Upper lobe of left lung (tissue), 6 donors: ENCODE measurements at regions not wholly inside any gene's neighbourhood (a gene's known extent, or its start where the extent isn't known, plus 50 kb on each side); places are given as distances from the start of the nearest gene placed in this dataset.

Source experiments
- ATAC-seq, 2 donors: fragments of 200-7000 bp; cut with Tn5 transposase; one replicate each; pipeline ENCODE4 v1.9.1; 2022; ENCODE audit warnings: mild to moderate bottlenecking in 2 of 2, moderate library complexity in 2 of 2; ENCODE audit not compliant: low FRiP score in 2 of 2
- DNase-seq, 2 donors: peaks; one replicate each; pipeline ENCODE4 v3.0.0-alpha.2; 2019 to 2020
- H3K27ac ChIP-seq, 4 donors: fragments of 200-600 bp; sonication (generic); one replicate each; pipeline ENCODE4 v1.5.1; 2016 to 2019
- H3K27me3 ChIP-seq, 4 donors: fragments of 200-600 bp; sonication (generic); one replicate each; pipeline ENCODE4 v1.5.1; 2017 to 2019
- H3K36me3 ChIP-seq, 4 donors: fragments of 200-600 bp; sonication (generic); one replicate each; pipeline ENCODE4 v1.5.1; 2016 to 2019
- H3K4me1 ChIP-seq, 4 donors: fragments of 200-600 bp; sonication (generic); one replicate each; pipeline ENCODE4 v1.5.1; 2018 to 2019
- H3K4me3 ChIP-seq, 4 donors: fragments of 200-600 bp; sonication (generic); one replicate each; pipeline ENCODE4 v1.5.1; 2017 to 2019; ENCODE audit warnings: mild to moderate bottlenecking in 2 of 4, moderate library complexity in 1 of 4
- H3K9me3 ChIP-seq, 4 donors: fragments of 200-600 bp; sonication (generic); one replicate each; pipeline ENCODE4 v1.5.1; 2018 to 2019
- EP300 ChIP-seq, 4 donors: sonication (generic); formaldehyde crosslinking; IDR thresholded peaks; one replicate each; pipeline ENCODE4 v1.5.1; 2017; ENCODE audit warnings: antibody characterized with exemption in 4 of 4, control low read depth in 2 of 4
- POLR2A ChIP-seq, 4 donors: fragments of 450-650 bp; IDR thresholded peaks; one replicate each; pipeline ENCODE4 v1.5.1; 2016 to 2017; ENCODE audit warnings: antibody characterized with exemption in 4 of 4, mild to moderate bottlenecking in 2 of 4
- POLR2AphosphoS5 ChIP-seq, 2 donors: sonication (generic); formaldehyde crosslinking; IDR thresholded peaks; one replicate each; pipeline ENCODE4 v1.5.1; 2017; ENCODE audit warnings: antibody characterized with exemption in 2 of 2
- WGBS, 2 donors: methylation state at CpG; one replicate each; pipeline ENCODE4 v1.1.5; 2017 to 2018; 5-methylcytosine and 5-hydroxymethylcytosine counted together
- TF ChIP-seq, protein P1 (sequence below), 6 experiments: fragments of 450-650 bp in 4 of 6; fragments of 200-600 bp in 2 of 6; sonication (generic) in 2 of 6; IDR thresholded peaks; one replicate each; pipeline ENCODE4 v1.5.1; 2016 to 2019; ENCODE audit warnings: antibody characterized with exemption in 6 of 6
- donor health status: DM: no; HTN: no; CAD: no; lungs with moderate emphysema.
- donor health status: DM: no; HTN: yes; CAD: no; lungs with severe emphysema.

DNA sequence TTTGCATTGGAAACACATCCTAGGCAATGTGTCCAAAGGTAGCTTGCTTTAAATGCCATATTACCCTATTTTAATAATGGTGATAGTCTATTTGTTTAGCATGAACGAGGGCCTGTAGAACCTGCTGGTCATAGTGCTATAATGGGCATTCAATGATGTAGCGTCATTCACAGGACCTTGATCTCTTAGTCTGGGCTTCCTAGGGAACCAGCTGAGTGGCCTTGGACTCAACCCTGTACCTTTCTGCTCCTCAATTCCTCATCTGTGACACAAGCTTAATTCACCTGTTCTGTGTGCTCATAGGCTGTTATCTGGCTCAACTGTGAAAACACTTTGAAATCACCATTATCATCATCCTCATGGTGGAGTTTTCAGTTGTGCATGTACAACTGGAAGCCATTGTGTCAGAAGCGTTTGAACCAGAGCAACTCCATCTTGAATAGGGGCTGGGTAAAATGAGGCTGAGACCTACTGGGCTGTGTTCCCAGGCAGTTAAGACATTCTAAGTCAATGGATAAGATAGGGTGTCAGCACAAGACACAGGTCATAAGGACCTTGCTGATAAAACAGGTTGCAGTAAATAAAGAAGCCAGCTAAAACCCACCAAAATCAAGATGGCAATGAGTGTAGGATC is 346.8 kb upstream of the KLF3 start:
- Histone ChIP-seq H3K4me3 (no peak overlapping the region), H3K27ac (no peak overlapping the region), H3K36me3 (no peaks in the 10 kb centered on the region), H3K9me3 (no peaks in the 10 kb centered on the region), H3K27me3 (no peaks in the 10 kb centered on the region), H3K4me1 (peaks cover 17 to 22% (median 19%) of the 10 kb centered on the region in 4 donors)
- ATAC-seq, result no peak
- WGBS, 2 donors, result 96 to 100% methylated on average over 3 of the region's 3 CpGs
- TF ChIP-seq POLR2AphosphoS5 (IDR thresholded peaks at IDR 0.05) (no peak), EP300 (IDR thresholded peaks at IDR 0.05) (no peak), POLR2A (IDR thresholded peaks at IDR 0.05) (no peak)
- TF ChIP-seq, protein P1, sequence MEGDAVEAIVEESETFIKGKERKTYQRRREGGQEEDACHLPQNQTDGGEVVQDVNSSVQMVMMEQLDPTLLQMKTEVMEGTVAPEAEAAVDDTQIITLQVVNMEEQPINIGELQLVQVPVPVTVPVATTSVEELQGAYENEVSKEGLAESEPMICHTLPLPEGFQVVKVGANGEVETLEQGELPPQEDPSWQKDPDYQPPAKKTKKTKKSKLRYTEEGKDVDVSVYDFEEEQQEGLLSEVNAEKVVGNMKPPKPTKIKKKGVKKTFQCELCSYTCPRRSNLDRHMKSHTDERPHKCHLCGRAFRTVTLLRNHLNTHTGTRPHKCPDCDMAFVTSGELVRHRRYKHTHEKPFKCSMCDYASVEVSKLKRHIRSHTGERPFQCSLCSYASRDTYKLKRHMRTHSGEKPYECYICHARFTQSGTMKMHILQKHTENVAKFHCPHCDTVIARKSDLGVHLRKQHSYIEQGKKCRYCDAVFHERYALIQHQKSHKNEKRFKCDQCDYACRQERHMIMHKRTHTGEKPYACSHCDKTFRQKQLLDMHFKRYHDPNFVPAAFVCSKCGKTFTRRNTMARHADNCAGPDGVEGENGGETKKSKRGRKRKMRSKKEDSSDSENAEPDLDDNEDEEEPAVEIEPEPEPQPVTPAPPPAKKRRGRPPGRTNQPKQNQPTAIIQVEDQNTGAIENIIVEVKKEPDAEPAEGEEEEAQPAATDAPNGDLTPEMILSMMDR (IDR thresholded peaks at IDR 0.05), result no peak
- DNase-seq, result no peak

DNA sequence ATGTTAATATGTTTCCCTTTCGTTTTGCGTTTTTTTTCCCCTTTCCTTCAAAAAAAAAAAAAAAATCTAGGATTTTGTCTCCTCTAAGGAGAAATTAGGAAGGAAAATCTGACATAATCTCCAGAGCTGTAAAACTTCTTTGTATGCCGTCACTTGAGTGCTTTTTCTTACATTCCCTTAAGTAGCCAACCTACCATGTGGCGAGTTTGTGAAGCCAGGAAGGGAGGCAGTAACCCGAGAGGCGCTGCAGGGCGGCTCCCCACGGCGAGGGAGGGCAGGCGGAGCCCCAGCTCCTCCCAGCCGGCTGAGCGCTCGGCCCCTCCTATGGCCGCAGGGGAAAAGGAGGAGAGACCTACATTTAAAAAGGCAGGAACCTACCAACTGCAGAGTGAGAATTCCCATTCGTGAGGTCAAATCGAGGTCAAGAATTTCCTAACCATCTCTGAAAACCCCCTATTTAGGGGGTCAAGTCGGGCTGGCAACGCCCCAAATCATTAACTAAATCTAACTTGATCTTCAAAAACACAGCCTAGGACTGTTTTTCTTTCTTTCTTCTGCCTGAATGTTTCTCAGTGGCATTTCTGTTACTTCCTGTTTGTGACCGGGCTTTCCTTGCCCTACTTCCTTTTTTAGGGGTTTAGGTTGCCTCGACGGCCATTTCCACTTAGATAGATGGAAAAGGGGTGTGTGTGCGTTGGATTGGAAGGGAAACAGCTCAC is 345.1 kb upstream of the KLF3 start:
- H3K4me3 ChIP-seq, result peak overlapping the region in 3 of 4 donors; percentile 24 to 43 (median 43)
- peak overlapping the region; percentile 83 to 89 (median 86) for H3K27ac ChIP-seq
- no peaks in the 10 kb centered on the region for H3K9me3 ChIP-seq

DNA sequence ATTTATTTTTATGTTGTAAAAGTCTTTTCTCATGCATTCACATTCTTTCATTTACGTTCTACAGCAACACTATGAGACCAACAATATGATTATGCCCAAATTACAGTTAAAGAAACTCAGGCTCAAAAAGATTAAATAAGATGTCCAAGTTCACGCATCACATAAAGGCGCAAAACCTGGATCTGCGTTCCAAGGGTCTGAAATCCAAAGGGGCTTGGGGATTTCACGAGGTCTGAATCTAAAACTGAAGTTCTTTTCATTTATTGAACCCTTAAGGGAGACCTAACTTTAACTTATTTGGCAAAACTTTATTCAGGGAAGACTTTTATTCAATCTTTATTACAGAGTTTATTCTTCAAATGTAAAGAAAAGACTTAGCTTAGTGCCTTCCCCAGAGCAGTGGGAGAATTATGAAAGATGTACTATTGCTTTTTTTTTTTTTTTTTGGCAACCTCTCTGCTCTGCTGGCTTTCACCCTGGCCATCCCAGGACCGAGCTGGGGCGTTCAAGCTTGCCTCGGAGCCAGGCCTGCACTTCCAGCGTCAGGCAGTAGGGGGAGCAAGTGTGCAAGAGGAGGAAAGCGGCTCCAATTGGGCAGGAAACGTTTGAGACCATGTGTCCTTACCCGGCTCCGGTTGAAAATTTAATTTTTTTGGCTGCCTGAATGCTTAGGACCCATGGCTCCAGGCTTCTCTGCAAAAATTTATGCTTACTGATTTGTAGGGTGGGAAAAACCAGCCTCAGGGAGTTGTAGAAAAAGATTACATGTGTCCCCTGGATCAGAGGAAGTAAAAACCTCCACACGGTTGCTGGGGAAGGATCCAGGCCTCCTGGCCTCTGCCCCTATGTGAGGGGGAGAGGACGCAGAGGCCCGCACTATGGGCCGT is 344.3 kb upstream of the KLF3 start:
- 21 to 24% methylated on average over 17 of the region's 17 CpGs for WGBS, 2 donors
- TF ChIP-seq, protein P1 (IDR thresholded peaks at IDR 0.05), result peak; percentile 93 to 100 (median 96)
- TF ChIP-seq EP300 (IDR thresholded peaks at IDR 0.05) (no peak), POLR2AphosphoS5 (IDR thresholded peaks at IDR 0.05) (peak; percentile 42 to 69)
- Histone ChIP-seq H3K36me3 (no peaks in the 10 kb centered on the region), H3K27me3 (no peaks in the 10 kb centered on the region), H3K9me3 (no peaks in the 10 kb centered on the region), H3K27ac (peak overlapping the region; percentile 83 to 89 (median 86)), H3K4me3 (peak overlapping the region in 3 of 4 donors; percentile 24 to 43 (median 43)), H3K4me1 (peaks cover 17 to 22% (median 21%) of the 10 kb centered on the region in 4 donors)
- DNase-seq, result peak; percentile 88 to 94
- ATAC-seq, result peak; percentile 95 to 97

More for the DNA sequence above, 345.1 kb upstream of the KLF3 start:
- Histone ChIP-seq H3K27me3 (no peaks in the 10 kb centered on the region), H3K4me1 (peaks cover 17 to 22% (median 21%) of the 10 kb centered on the region in 4 donors), H3K36me3 (no peaks in the 10 kb centered on the region)
- peak in 1 of 2 donors; percentile 67 for TF ChIP-seq POLR2AphosphoS5 (IDR thresholded peaks at IDR 0.05)
- TF ChIP-seq EP300 (IDR thresholded peaks at IDR 0.05), result peak in 1 of 4 donors; percentile 6
- TF ChIP-seq, protein P1 (IDR thresholded peaks at IDR 0.05), result peak in 2 of 6 experiments; percentile 15 to 16
- TF ChIP-seq POLR2A (IDR thresholded peaks at IDR 0.05), result peak in 1 of 4 donors; percentile 62
- 1 to 3% methylated on average over 17 to 22 of the region's 22 CpGs for WGBS, 2 donors
- peak; percentile 97 for ATAC-seq
- peak; percentile 94 for DNase-seq

DNA sequence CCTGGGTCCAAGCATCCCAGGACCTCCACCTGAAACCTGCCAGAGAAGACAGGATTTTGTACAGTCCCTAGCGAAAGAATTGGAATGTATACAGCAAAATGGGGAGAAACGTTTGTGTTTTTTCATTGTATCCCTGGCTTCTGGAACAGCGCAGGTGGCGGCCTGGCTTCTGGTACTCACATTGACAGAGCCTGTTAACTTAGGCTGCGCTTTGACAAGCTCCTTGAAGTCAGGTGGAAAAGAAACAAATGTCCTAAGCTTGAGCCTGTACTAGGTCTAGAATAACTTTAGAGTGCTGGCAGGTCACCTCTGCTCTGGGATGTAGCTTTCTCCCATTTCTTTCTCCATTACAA is 343.7 kb upstream of the KLF3 start:
- whole genome bisulfite sequencing, 2 donors, result 87 to 88% methylated on average over 5 of the region's 5 CpGs
- TF ChIP-seq POLR2A (IDR thresholded peaks at IDR 0.05) (no peak), POLR2AphosphoS5 (IDR thresholded peaks at IDR 0.05) (no peak), EP300 (IDR thresholded peaks at IDR 0.05) (no peak)
- TF ChIP-seq, protein P1 (IDR thresholded peaks at IDR 0.05), result no peak
- Histone ChIP-seq H3K9me3 (no peaks in the 10 kb centered on the region), H3K4me3 (no peak overlapping the region), H3K27ac (peak overlapping the region in 3 of 4 donors; percentile 38 to 89 (median 88)), H3K4me1 (peaks cover 17 to 22% (median 21%) of the 10 kb centered on the region in 4 donors), H3K27me3 (no peaks in the 10 kb centered on the region), H3K36me3 (no peaks in the 10 kb centered on the region)
- ATAC-seq (no peak), DNase-seq (no peak)
